ENCODE measurements at regions not wholly inside any gene's neighbourhood (a gene's known extent, or its start where the extent isn't known, plus 50 kb on each side); places are given as distances from the start of the nearest gene placed in this dataset.

DNA sequence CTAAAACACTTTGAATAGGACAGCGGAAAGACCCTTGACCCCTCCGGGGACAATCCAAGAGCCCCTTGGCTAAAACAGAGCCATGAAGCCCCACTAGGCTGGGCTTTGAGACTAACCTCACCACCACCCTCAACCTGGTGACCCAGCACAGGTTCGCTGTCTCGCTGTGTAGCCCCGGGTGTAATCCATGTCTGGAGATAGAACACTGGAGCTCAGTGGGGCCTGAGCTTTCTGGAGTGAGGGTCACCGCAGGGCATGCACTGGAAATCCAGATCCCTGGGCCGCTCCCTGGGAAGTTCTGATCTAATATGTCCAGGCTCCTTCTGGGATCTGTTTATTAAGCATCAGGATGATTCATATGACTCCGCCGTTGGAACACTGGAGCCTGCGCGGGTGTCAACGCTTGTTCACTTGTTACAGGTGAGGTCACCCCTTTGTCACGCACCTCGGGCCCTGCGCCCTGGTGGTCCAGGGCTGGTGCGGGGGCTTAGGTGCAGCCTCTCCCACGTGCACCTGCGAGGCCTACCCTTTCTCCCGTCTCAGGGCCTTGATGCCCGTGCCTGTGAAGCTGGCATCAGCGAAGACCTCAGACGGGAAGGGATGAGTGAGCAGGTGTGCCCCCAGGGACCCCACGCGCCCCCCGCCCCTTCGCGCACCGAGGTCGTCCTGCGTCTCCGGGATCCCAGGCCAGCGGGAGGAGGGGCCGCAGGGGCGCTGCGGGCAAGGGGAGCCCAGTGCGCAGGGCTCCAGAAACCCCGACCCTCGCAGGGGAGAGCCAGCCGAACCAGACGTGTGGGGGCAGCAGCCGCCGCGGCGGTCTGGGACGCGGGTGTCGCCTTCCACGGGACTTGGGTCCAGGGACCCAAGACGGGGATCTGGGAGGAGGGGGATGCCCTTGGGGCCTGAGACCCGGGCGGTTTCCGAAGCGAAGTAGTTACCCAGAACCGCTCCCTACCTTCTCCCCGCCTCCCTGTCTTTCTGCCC, 224.1 kb upstream of the FOXF1 start:
- Histone ChIP-seq H3K36me3 (ENCODE audit: control insufficient read depth in 1 of 2, insufficient read depth in 2 of 2, low read length in 2 of 2) (no peaks in the 10 kb centered on the region), H3K9ac (ENCODE audit: low read depth in 1 of 2, low read length in 2 of 2) (peak overlapping the region in 1 of 2 donors; percentile 33), H3K4me1 (ENCODE audit: control insufficient read depth in 1 of 2, insufficient read depth in 2 of 2, low read length in 2 of 2) (no peaks in the 10 kb centered on the region), H3K27me3 (ENCODE audit: control insufficient read depth in 1 of 2, insufficient read depth in 2 of 2, low read length in 2 of 2) (peaks cover 38 to 41% of the 10 kb centered on the region in 2 donors), H3K9me3 (ENCODE audit: control insufficient read depth in 1 of 2, low read length in 2 of 2) (no peaks in the 10 kb centered on the region), H3K4me3 (ENCODE audit: low read depth in 1 of 2, low read length in 2 of 2) (peak overlapping the region; percentile 22 to 32), H3K27ac (ENCODE audit: low read depth, low read length) (peak overlapping the region; percentile 56)

DNA sequence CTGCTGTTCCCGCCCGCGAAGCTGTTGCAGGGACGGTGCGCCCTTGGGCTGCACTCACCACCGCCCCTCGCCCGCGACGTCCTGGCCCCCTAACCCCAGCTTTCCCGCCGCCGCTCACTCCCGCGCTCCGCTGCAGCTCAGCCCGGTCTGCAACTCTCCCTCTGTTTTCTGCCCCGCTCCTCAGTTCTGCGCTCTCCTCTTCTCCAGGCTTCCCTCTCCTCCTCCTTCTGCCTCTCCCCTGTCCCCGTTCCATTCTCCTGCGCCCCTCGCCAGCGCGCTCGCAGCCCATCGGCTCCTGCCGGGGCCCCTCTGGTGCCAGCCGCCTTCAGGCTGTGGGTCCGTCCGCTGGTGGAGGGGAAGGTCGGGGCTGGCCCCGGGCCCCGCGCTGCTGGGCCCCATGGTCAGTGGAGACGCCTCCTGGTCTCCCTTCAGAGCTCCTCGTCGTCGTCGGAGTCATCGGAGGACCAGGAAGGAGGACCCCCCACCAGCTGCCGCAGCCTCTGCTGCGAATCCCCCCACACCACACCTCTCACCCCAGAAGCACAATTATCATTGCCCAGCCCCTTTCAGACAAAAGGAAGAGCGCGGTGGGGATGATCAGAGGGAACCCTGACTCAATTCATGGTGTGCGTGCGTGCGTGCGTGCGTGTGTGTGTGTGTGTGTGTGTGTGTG, 223.2 kb upstream of the FOXF1 start:
- Histone ChIP-seq H3K4me3 (ENCODE audit: low read depth in 1 of 2, low read length in 2 of 2) (peak overlapping the region; percentile 22 to 32), H3K9ac (ENCODE audit: low read depth in 1 of 2, low read length in 2 of 2) (peak overlapping the region in 1 of 2 donors; percentile 33), H3K27ac (ENCODE audit: low read depth, low read length) (peak overlapping the region; percentile 56), H3K36me3 (ENCODE audit: control insufficient read depth in 1 of 2, insufficient read depth in 2 of 2, low read length in 2 of 2) (no peaks in the 10 kb centered on the region), H3K4me1 (ENCODE audit: control insufficient read depth in 1 of 2, insufficient read depth in 2 of 2, low read length in 2 of 2) (no peaks in the 10 kb centered on the region), H3K27me3 (ENCODE audit: control insufficient read depth in 1 of 2, insufficient read depth in 2 of 2, low read length in 2 of 2) (peaks cover 42 to 47% of the 10 kb centered on the region in 2 donors), H3K9me3 (ENCODE audit: control insufficient read depth in 1 of 2, low read length in 2 of 2) (no peaks in the 10 kb centered on the region)

DNA sequence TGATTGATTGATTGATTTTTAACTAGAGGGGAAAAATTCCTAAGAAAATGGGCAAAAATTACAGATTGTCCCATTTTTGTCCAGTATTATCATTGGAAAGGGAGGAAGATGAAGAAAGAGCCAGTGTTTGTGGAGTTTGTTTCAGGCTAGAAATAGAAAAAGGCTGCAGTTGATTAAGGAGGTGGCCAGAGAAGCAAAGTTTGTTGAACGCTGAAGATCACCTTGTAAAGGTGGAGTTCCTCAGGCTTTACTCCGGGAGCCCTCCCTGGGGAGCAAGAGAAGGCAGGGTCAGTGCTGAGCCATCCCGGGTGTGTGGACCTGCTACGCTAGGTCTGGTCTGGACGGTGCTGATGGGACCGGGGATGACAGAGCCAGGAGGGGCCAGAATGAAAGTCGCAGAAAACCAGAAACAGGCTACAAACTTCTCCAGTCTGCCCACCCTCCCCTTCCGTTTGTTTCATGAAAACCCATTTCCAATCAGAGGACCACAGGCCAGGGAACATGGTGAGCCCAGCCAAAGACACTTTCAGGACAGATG, 222.6 kb upstream of the FOXF1 start:
- Histone ChIP-seq H3K9ac (ENCODE audit: low read depth in 1 of 2, low read length in 2 of 2) (peak overlapping the region in 1 of 2 donors; percentile 6), H3K4me1 (ENCODE audit: control insufficient read depth in 1 of 2, insufficient read depth in 2 of 2, low read length in 2 of 2) (no peaks in the 10 kb centered on the region)

DNA sequence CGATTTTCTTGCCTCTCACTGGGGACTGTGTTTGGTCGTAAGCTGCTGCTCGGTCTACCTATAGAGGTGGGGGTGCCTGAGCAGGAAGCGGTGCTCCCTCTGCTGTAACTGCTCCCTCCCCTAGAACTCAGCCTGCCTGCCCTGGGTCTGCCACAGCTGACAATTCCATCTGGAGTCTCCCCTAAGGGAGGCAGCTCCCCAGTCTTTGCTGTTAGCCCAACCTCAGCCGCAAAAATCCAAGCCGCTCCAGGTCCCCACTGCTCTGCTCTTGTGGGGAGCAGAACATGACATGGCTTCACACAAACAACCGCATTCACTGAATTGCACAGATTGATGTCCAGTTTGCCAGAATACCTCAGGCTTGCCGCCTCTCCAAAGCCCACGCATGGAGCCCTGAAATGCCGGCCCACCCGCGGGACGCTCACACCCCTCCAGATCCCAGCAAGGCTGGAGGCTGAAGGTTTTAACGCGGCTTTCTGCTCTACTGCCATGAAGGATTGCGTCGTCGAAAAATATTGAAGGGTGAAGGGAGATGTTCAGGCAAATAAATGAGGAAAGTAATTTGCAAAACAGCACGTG, 221.5 kb upstream of the FOXF1 start:
- H3K4me3 ChIP-seq (ENCODE audit: low read depth in 1 of 2, low read length in 2 of 2): no peak overlapping the region
- no peak overlapping the region for H3K9ac ChIP-seq (ENCODE audit: low read depth in 1 of 2, low read length in 2 of 2)
- no peaks in the 10 kb centered on the region for H3K36me3 ChIP-seq (ENCODE audit: control insufficient read depth in 1 of 2, insufficient read depth in 2 of 2, low read length in 2 of 2)
- H3K27me3 ChIP-seq (ENCODE audit: control insufficient read depth in 1 of 2, insufficient read depth in 2 of 2, low read length in 2 of 2): peaks cover 42 to 47% of the 10 kb centered on the region in 2 donors
- H3K4me1 ChIP-seq (ENCODE audit: control insufficient read depth in 1 of 2, insufficient read depth in 2 of 2, low read length in 2 of 2): no peaks in the 10 kb centered on the region
- no peak overlapping the region for H3K27ac ChIP-seq (ENCODE audit: low read depth, low read length)
- H3K9me3 ChIP-seq (ENCODE audit: control insufficient read depth in 1 of 2, low read length in 2 of 2): no peaks in the 10 kb centered on the region

More for the DNA sequence above, 222.6 kb upstream of the FOXF1 start:
- Histone ChIP-seq H3K4me3 (ENCODE audit: low read depth in 1 of 2, low read length in 2 of 2) (no peak overlapping the region), H3K27ac (ENCODE audit: low read depth, low read length) (no peak overlapping the region), H3K36me3 (ENCODE audit: control insufficient read depth in 1 of 2, insufficient read depth in 2 of 2, low read length in 2 of 2) (no peaks in the 10 kb centered on the region), H3K9me3 (ENCODE audit: control insufficient read depth in 1 of 2, low read length in 2 of 2) (no peaks in the 10 kb centered on the region), H3K27me3 (ENCODE audit: control insufficient read depth in 1 of 2, insufficient read depth in 2 of 2, low read length in 2 of 2) (peaks cover 42 to 47% of the 10 kb centered on the region in 2 donors)

DNA sequence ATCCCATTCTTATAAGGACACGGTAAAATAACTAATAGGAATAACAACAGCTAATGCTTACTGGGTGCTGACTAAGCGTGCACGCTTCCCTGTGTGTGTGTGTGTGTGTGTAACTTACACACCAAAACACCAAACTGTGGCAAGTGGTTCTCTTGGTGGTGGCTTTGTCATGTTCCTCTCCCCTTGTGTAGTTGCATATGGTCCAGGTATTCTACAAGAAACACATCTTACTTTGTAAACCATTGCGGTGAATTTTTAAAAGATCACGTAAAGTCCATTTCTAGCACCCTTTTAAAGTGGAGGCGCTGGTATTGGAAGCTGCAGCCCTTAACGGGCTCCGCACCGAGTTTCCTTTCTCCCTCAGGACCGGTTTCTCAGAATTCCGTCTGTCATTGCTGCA, 221.0 kb upstream of the FOXF1 start:
- Histone ChIP-seq H3K9me3 (ENCODE audit: control insufficient read depth in 1 of 2, low read length in 2 of 2) (no peaks in the 10 kb centered on the region), H3K27me3 (ENCODE audit: control insufficient read depth in 1 of 2, insufficient read depth in 2 of 2, low read length in 2 of 2) (peaks cover 42 to 47% of the 10 kb centered on the region in 2 donors), H3K9ac (ENCODE audit: low read depth in 1 of 2, low read length in 2 of 2) (no peak overlapping the region), H3K4me1 (ENCODE audit: control insufficient read depth in 1 of 2, insufficient read depth in 2 of 2, low read length in 2 of 2) (no peaks in the 10 kb centered on the region), H3K27ac (ENCODE audit: low read depth, low read length) (no peak overlapping the region), H3K36me3 (ENCODE audit: control insufficient read depth in 1 of 2, insufficient read depth in 2 of 2, low read length in 2 of 2) (no peaks in the 10 kb centered on the region), H3K4me3 (ENCODE audit: low read depth in 1 of 2, low read length in 2 of 2) (no peak overlapping the region)

DNA sequence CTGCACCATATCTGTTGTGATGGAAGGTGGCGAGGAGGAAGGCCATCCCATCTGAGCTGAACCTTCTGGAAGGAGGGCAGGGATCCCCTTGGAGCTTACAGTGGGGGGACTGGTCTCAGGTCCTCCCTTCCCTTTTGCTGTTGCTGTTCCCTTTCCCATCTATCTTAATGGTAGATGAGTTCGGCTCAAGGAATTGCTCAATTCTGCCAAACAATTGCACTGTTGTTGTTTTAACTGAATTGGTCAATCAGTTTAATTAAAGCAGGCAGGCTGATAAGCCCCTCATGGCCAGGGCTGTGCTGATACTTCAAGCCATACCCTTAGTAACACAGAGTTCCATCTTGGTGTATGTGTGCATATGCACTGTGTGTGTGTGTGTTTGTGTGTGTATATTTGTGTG, 220.4 kb upstream of the FOXF1 start:
- Histone ChIP-seq H3K36me3 (ENCODE audit: control insufficient read depth in 1 of 2, insufficient read depth in 2 of 2, low read length in 2 of 2) (no peaks in the 10 kb centered on the region), H3K4me3 (ENCODE audit: low read depth in 1 of 2, low read length in 2 of 2) (no peak overlapping the region), H3K27me3 (ENCODE audit: control insufficient read depth in 1 of 2, insufficient read depth in 2 of 2, low read length in 2 of 2) (peaks cover 40 to 47% of the 10 kb centered on the region in 2 donors), H3K4me1 (ENCODE audit: control insufficient read depth in 1 of 2, insufficient read depth in 2 of 2, low read length in 2 of 2) (no peaks in the 10 kb centered on the region), H3K9me3 (ENCODE audit: control insufficient read depth in 1 of 2, low read length in 2 of 2) (no peaks in the 10 kb centered on the region), H3K27ac (ENCODE audit: low read depth, low read length) (no peak overlapping the region), H3K9ac (ENCODE audit: low read depth in 1 of 2, low read length in 2 of 2) (no peak overlapping the region)

DNA sequence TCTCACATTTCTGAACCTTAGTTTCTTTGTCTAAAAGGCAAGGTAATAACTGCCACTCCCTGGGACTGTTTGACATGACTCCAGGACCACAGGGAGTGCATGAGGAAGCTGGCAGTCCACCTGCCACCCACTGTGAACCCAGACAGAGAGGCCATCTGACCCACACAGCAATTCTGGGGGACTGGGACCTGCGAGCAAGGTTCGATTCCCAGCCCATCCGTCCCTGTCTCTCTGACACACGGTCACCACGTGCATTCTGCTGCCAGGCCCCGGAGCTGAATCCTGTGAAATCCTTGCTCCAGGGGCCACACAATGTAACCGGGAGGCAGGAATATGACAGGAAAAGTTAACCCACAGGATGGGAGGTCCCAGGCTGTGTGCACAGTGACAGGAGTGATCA, 218.8 kb upstream of the FOXF1 start:
- Histone ChIP-seq H3K4me1 (ENCODE audit: control insufficient read depth in 1 of 2, insufficient read depth in 2 of 2, low read length in 2 of 2) (no peaks in the 10 kb centered on the region), H3K9me3 (ENCODE audit: control insufficient read depth in 1 of 2, low read length in 2 of 2) (no peaks in the 10 kb centered on the region), H3K9ac (ENCODE audit: low read depth in 1 of 2, low read length in 2 of 2) (no peak overlapping the region), H3K4me3 (ENCODE audit: low read depth in 1 of 2, low read length in 2 of 2) (no peak overlapping the region), H3K27ac (ENCODE audit: low read depth, low read length) (no peak overlapping the region), H3K27me3 (ENCODE audit: control insufficient read depth in 1 of 2, insufficient read depth in 2 of 2, low read length in 2 of 2) (peaks cover 35 to 43% of the 10 kb centered on the region in 2 donors), H3K36me3 (ENCODE audit: control insufficient read depth in 1 of 2, insufficient read depth in 2 of 2, low read length in 2 of 2) (no peaks in the 10 kb centered on the region)

DNA sequence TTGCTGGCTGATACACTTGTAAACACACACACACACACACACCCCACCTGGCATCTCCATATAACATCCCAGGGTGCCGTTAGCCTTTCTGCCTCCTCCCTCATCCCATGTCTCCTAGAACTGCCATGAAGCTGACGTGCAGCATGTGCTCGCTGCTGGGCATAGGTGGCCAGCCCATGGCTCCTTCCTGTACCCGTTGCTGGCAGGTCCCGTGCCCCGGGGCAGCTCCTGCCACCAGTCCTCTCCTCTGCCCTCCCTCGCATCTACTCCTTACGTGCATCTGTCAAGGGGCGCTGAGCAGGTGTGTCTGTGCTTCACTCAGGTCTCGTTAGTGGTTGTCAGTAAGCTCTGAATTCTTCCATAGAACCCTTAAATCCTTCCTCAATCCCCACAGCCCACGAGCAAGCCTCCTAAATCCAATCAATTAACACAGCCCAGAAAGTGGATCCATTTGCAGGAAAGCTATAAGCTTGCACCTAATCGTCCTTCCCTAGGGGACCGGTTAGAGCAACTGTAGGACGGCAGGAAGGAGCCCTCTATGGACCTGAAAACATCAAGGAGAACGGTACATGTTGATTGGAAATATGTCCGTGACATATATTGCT, 218.1 kb upstream of the FOXF1 start:
- H3K36me3 ChIP-seq (ENCODE audit: control insufficient read depth in 1 of 2, insufficient read depth in 2 of 2, low read length in 2 of 2): no peaks in the 10 kb centered on the region
- H3K4me1 ChIP-seq (ENCODE audit: control insufficient read depth in 1 of 2, insufficient read depth in 2 of 2, low read length in 2 of 2): peaks cover 0 to 3% of the 10 kb centered on the region in 2 donors
- no peak overlapping the region for H3K9ac ChIP-seq (ENCODE audit: low read depth in 1 of 2, low read length in 2 of 2)
- no peaks in the 10 kb centered on the region for H3K9me3 ChIP-seq (ENCODE audit: control insufficient read depth in 1 of 2, low read length in 2 of 2)
- no peak overlapping the region for H3K4me3 ChIP-seq (ENCODE audit: low read depth in 1 of 2, low read length in 2 of 2)
- H3K27ac ChIP-seq (ENCODE audit: low read depth, low read length): no peak overlapping the region
- H3K27me3 ChIP-seq (ENCODE audit: control insufficient read depth in 1 of 2, insufficient read depth in 2 of 2, low read length in 2 of 2): peaks cover 31 to 44% of the 10 kb centered on the region in 2 donors

DNA sequence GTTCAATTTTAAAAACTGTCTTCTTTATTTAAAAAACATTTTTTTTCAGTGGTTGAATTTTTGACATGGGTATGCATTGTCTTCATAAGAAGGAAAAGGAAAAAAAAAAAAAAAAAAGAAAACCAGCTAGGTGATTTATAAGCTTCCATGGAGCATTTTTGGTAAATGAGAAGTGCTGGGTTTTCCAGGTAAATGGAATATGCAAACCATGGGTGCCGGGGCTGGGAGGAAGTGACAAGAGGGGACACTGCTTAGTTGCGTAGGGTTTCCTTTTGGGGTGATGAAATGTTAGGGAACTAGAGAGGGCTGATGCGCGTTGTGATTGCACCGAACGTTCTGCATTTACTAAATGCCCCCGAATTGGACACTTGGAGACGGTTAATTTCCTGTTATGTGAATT, 217.4 kb upstream of the FOXF1 start:
- peaks cover 24 to 41% of the 10 kb centered on the region in 2 donors for H3K27me3 ChIP-seq (ENCODE audit: control insufficient read depth in 1 of 2, insufficient read depth in 2 of 2, low read length in 2 of 2)
- no peaks in the 10 kb centered on the region for H3K36me3 ChIP-seq (ENCODE audit: control insufficient read depth in 1 of 2, insufficient read depth in 2 of 2, low read length in 2 of 2)
- H3K4me1 ChIP-seq (ENCODE audit: control insufficient read depth in 1 of 2, insufficient read depth in 2 of 2, low read length in 2 of 2): peaks cover 0 to 3% of the 10 kb centered on the region in 2 donors
- no peak overlapping the region for H3K9ac ChIP-seq (ENCODE audit: low read depth in 1 of 2, low read length in 2 of 2)
- H3K9me3 ChIP-seq (ENCODE audit: control insufficient read depth in 1 of 2, low read length in 2 of 2): no peaks in the 10 kb centered on the region
- H3K27ac ChIP-seq (ENCODE audit: low read depth, low read length): peak overlapping the region; percentile 37
- H3K4me3 ChIP-seq (ENCODE audit: low read depth in 1 of 2, low read length in 2 of 2): no peak overlapping the region
